ENCODE measurements at regions not wholly inside any gene's neighbourhood (a gene's known extent, or its start where the extent isn't known, plus 50 kb on each side); places are given as distances from the start of the nearest gene placed in this dataset.

GRCh38 chr3:153762411-153763235 is 358.6 kb upstream of the ARHGEF26 start:
- TF ChIP-seq REST (IDR thresholded peaks at IDR 0.05; ENCODE audit: insufficient read depth in 1 of 2, low read depth in 2 of 2, low read length in 1 of 2) (no peak), POLR2AphosphoS5 (IDR thresholded peaks at IDR 0.05; ENCODE audit: low read depth, low read length) (no peak), TCF7L2 (IDR thresholded peaks at IDR 0.05; ENCODE audit: low read depth, low read length) (no peak), SIN3A (IDR thresholded peaks at IDR 0.05; ENCODE audit: borderline replicate concordance, insufficient read depth, low read depth, low read length) (no peak), CTCF (IDR thresholded peaks at IDR 0.05) (no peak)
- ATAC-seq = no peak
- intact Hi-C loops (cut with micrococcal nuclease; ENCODE audit: unreplicated experiment) (loop anchor here (10.0 kb wide), 1 partner anchor 598 kb away; the partner anchor contains the start of gene RAP2B), in situ Hi-C loops (cut with HindIII; ENCODE audit: low pct_unique_long_range_greater_than_20kb, low sequenced_read_pairs) (no loop called here)
- no peak overlapping the region for H3K27ac ChIP-seq (ENCODE audit: low read length)
- no TSS peak for BruUV-seq (replicated peaks)
- no peaks in the 10 kb centered on the region for H3K9me3 ChIP-seq (ENCODE audit: control insufficient read depth, insufficient read depth, low read depth, low read length)
- no peaks in the 10 kb centered on the region for H3K4me1 ChIP-seq (ENCODE audit: control insufficient read depth, insufficient read depth, low read length)
- no peak for DNase-seq (ENCODE audit: low read depth, low spot score)
- H3K27me3 ChIP-seq (ENCODE audit: control insufficient read depth, insufficient read depth, low read length) = no peaks in the 10 kb centered on the region
- ChIA-PET POLR2A (no interaction called here), CTCF (no interaction called here)
- no peaks in the 10 kb centered on the region for H3K36me3 ChIP-seq (ENCODE audit: control insufficient read depth, insufficient read depth, low read length)
- H3K4me3 ChIP-seq (ENCODE audit: low read depth in 2 of 2, low read length in 2 of 2) = no peak overlapping the region

GRCh38 chr3:153767601-153768560 is 353.3 kb upstream of the ARHGEF26 start:
- Histone ChIP-seq H3K4me1 (ENCODE audit: control insufficient read depth, insufficient read depth, low read length) (no peaks in the 10 kb centered on the region), H3K27me3 (ENCODE audit: control insufficient read depth, insufficient read depth, low read length) (no peaks in the 10 kb centered on the region), H3K9me3 (ENCODE audit: control insufficient read depth, insufficient read depth, low read depth, low read length) (0 out of 2 replicates have a peak, but pooled peaks cover 2% of the 10 kb centered on the region), H3K27ac (ENCODE audit: low read length) (no peak overlapping the region), H3K36me3 (ENCODE audit: control insufficient read depth, insufficient read depth, low read length) (no peaks in the 10 kb centered on the region), H3K4me3 (ENCODE audit: low read depth in 2 of 2, low read length in 2 of 2) (no peak overlapping the region)
- DNase-seq (ENCODE audit: low read depth, low spot score) (no peak), ATAC-seq (peak; percentile 42; the same call in 1 of the 2 replicates)
- ChIA-PET CTCF (no interaction called here), POLR2A (interaction anchor here (0.6 kb wide), 1 partner anchor 553 kb away, joined by 4 read pairs; no protein-coding TSS in a partner anchor)
- in situ Hi-C loops (cut with HindIII; ENCODE audit: low pct_unique_long_range_greater_than_20kb, low sequenced_read_pairs) = no loop called here
- intact Hi-C loops (cut with micrococcal nuclease; ENCODE audit: unreplicated experiment) = loop anchor here (5.0 to 10.0 kb wide), 2 partner anchors 603 to 741 kb away; partner anchors contain the start of gene RAP2B
- TF ChIP-seq CTCF (IDR thresholded peaks at IDR 0.05) = no peak
- no peak for TF ChIP-seq SIN3A (IDR thresholded peaks at IDR 0.05; ENCODE audit: borderline replicate concordance, insufficient read depth, low read depth, low read length)
- no peak for TF ChIP-seq POLR2AphosphoS5 (IDR thresholded peaks at IDR 0.05; ENCODE audit: low read depth, low read length)
- TF ChIP-seq REST (IDR thresholded peaks at IDR 0.05; ENCODE audit: insufficient read depth in 1 of 2, low read depth in 2 of 2, low read length in 1 of 2) = no peak
- no peak for TF ChIP-seq TCF7L2 (IDR thresholded peaks at IDR 0.05; ENCODE audit: low read depth, low read length)
- BruUV-seq (replicated peaks) = no TSS peak

Data from Panc1 (cell line).